Posterior cingulate gyrus (tissue), 11 donors: ENCODE measurements at regions not wholly inside any gene's neighbourhood (a gene's known extent, or its start where the extent isn't known, plus 50 kb on each side); places are given as distances from the start of the nearest gene placed in this dataset.
"Not testable (repeated sequence)": the region's sequence is repeated elsewhere in the genome, so short reads cannot be mapped to it uniquely, and the experiment has no call there.

Experiments
- DNase-seq, 10 donors: peaks; one replicate each; pipeline versions ENCODE4 v3.0.0 to v3.0.0-alpha.2; 2020 to 2021; ENCODE audit warnings: mixed read lengths in 3 of 10
- intact Hi-C: fragments of 100-400 bp; cut with DNase I; formaldehyde crosslinking; loops from one replicate; pipeline ENCODE4 v1.15.1; 2023

- intact Hi-C loops = no loop called here
- DNase-seq = no peak
These were observed 485.4 kb upstream of the CCDC196 start for GRCh38 chr14:66000766-66001165.

DNA sequence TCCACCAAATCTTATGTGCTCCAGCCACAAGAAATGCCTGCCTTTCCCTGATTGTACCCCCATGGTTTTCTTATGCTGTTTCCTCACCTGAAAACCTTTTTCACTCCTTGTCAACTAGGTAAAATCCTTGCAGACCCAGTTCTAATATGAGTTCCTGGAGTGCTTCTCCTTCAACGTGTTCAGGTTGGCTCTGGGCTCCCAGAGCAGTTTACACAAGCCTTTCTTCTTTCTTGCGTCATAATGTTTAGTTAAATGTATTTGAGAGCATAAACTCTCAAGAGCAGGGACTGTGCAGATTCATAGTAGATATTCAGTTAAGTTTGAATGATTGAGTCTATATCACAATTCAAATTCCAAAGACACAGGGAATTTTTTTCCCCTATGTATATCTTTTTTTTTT, 484.8 kb upstream of the CCDC196 start:
- intact Hi-C loops = no loop called here
- no peak for DNase-seq

- intact Hi-C loops = no loop called here
- no peak for DNase-seq
These were observed 483.0 kb upstream of the CCDC196 start for GRCh38 chr14:66003082-66003730.

DNA sequence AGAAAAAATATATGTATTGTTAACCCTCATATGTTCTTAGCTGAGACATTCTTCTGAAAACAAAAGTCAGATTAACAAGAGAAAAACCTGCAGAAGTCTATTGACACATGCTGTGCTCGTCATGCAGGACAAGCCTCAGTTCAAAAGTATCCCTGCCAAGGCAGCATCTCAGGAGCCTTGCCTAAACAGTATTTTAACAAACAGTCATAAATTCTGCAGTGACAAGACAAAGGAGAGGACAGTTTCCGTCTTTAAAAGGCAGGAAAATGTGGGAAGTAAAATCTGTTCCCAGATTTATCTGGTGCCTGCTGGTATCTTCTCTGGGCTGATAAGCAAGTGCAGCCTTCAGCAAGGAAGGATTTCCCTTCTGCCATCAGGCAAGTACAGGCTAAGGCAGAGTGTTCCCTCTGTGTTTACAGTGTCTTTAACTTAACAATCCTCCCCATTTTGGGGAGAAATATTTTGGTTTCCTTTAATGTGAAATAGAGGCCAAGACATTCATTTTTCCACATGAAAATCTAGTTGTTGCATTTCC, 480.2 kb upstream of the CCDC196 start:
- no peak for DNase-seq
- intact Hi-C loops = no loop called here

DNA sequence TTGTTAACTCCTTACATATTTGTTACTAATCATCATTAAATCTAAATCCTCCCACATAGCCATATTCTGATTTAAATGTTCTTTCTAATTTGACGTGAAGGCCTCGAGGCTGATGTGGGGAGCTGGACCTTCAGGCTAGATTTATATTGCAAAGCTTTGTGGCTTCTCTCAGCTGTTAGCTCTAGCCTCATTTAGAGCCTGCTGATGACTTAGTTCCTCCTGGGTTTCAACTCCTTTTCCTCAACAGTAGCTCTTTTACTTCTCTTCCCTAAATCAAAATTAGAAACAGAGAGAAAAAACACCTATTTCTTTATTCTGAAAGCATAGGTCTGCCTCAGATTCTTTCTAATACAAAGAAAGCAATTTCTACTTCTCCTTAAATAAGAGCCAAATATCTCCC, 477.5 kb upstream of the CCDC196 start:
- intact Hi-C loops = no loop called here
- no peak for DNase-seq

DNA sequence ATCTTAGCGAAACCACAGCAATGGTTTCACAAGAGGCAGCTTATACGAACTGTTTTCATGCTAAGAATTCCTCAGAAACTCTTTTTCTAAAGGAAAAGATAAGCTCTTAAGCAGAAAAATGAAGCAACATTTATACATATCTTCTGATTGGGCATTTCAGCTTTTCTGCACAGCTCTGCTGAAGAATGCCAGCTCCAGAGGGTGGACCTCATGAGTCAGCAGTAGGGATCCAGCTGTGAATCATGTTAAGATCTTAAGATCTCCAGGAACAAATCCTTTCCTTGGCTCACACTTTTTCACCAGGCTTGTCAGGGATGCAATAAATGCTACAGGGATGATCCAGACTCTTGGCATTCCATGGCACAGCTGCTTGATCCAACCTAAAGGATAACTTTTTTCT, 477.1 kb upstream of the CCDC196 start:
- intact Hi-C loops = no loop called here
- no peak for DNase-seq

DNA sequence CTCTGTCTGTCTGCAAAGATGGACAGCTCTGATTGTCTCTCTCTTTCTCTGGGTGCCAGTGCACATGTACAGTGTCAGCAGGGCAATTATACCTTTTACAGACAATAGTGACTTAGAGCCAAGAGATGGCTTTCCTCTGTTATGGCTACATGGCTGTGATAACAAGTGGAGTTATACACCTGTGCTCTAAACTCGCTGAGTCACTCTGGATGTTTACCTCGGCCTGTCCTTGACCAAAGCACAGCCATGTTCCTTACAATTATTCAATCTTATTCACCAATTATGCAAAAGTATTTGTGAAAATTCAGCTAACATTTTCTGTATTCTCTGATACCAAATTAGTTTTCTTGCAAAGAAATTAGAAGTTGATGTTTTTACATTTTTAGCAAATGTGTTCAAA, 475.5 kb upstream of the CCDC196 start:
- no peak for DNase-seq
- intact Hi-C loops = no loop called here

- no peak for DNase-seq
- intact Hi-C loops = no loop called here
These were observed 474.3 kb upstream of the CCDC196 start for GRCh38 chr14:66011855-66012254.

DNA sequence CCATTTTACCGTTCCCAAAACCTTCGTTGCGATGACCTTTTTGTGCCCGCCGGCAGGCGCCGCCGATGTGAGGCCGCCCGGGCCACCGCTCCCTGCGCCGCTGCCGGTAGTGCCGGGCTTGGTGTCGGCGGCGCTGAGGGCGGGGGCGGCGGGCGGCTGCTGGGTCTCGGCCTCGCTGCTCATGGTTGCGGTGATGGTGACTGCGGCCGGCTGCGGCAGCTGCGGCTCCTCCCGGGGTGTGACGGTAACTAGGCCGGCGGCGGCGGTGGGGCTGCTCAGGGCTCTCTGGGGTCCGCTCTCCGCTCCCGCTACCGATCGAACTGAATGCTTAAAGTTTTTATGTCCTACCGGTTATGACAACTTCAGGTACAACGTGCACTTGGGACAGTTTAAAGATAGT, 472.6 kb upstream of the CCDC196 start:
- DNase-seq, intact Hi-C loops: not testable (repeated sequence)

- DNase-seq = no peak
- intact Hi-C loops = no loop called here
These were observed 470.9 kb upstream of the CCDC196 start for GRCh38 chr14:66015071-66015780.

GRCh38 chr14:66017927-66018326, 468.2 kb upstream of the CCDC196 start:
- DNase-seq = no peak
- intact Hi-C loops = no loop called here

GRCh38 chr14:66022526-66022925, 463.6 kb upstream of the CCDC196 start:
- no peak for DNase-seq
- intact Hi-C loops = no loop called here

DNA sequence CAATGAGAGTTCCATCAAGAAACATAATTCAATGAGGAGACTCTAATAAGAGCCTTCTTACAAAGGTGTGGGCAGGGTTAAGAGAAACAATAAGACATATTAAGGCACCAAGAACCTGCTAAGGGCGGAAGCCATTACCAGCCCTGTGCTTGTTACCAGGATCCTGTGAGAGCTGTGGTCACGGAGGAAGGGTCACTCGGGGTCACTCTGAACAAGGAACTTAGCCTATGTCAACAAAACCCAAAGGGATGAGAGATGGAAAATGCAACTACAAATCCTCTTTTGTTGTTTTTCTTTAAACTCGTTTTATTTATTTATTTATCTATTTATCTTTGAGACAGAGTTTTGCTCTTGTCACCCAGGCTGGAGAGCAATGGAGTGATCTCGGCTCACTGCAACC, 460.4 kb upstream of the CCDC196 start:
- DNase-seq = no peak
- intact Hi-C loops = no loop called here

DNA sequence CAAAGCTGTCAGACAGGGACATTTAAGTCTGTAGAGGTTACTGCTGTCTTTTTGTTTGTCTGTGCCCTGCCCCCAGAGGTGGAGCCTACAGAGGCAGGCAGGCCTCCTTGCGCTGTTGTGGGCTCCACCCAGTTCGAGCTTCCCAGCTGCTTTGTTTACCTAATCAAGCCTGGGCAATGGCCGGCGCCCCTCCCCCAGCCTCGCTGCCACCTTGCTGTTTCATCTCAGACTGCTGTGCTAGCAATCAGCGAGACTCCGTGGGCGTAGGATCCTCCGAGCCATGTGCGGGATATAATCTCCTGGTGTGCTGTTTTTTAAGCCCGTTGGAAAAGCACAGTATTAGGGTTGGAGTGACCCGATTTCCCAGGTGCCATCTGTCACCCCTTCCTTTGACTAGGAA, 454.2 kb upstream of the CCDC196 start:
- intact Hi-C loops, DNase-seq: not testable (repeated sequence)

DNA sequence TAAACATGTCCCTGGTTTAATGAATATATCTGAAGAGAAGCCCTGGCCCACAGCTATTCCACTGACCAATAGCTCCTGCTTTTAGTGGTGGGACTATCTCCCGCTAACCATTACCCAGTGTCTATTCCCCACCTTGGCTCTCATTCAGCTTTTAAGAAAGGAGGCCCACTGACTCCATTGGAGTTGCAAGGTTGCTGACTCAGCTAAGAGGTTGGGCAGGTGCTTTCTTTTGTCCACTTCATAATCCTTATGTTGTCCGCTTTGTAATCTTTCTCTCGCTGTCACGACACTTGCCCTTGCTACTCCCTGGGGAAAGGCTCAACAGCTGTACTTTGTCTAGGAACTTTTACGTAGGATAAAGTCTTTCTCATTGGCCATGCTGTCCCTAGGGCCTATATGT, 453.4 kb upstream of the CCDC196 start:
- intact Hi-C loops = no loop called here

GRCh38 chr14:66036547-66036946, 449.6 kb upstream of the CCDC196 start:
- intact Hi-C loops = no loop called here
- no peak for DNase-seq

More for the DNA sequence above, 453.4 kb upstream of the CCDC196 start:
- DNase-seq = no peak

GRCh38 chr14:66037361-66037760, 448.8 kb upstream of the CCDC196 start:
- no peak for DNase-seq
- intact Hi-C loops = no loop called here

- DNase-seq = no peak
These were observed 448.0 kb upstream of the CCDC196 start for GRCh38 chr14:66038212-66038611.

GRCh38 chr14:66038618-66039017, 447.6 kb upstream of the CCDC196 start:
- peak in 1 of 10 donors; percentile 44 for DNase-seq
- intact Hi-C loops = no loop called here

More at GRCh38 chr14:66038212-66038611, 448.0 kb upstream of the CCDC196 start:
- intact Hi-C loops = no loop called here

GRCh38 chr14:66039495-66039894, 446.7 kb upstream of the CCDC196 start:
- intact Hi-C loops = no loop called here
- DNase-seq = no peak

GRCh38 chr14:66041582-66041981, 444.6 kb upstream of the CCDC196 start:
- intact Hi-C loops = no loop called here
- DNase-seq = no peak

- intact Hi-C loops = no loop called here
- DNase-seq = no peak
These were observed 442.2 kb upstream of the CCDC196 start for GRCh38 chr14:66043921-66044320.
